Thyroid gland (tissue), 4 donors: ENCODE measurements at regions not wholly inside any gene's neighbourhood (a gene's known extent, or its start where the extent isn't known, plus 50 kb on each side); places are given as distances from the start of the nearest gene placed in this dataset.

ENCODE experiments used
- DNase-seq, 2 donors: peaks; one replicate each; pipeline ENCODE4 v3.0.0-alpha.2; 2019
- H3K27ac ChIP-seq, 3 donors: fragments of 200-600 bp; sonication (generic); 1 replicate in 2 of 3; 2 replicates in 1 of 3; pipeline ENCODE4 v1.5.1; 2016 to 2019; ENCODE audit warnings: mild to moderate bottlenecking in 1 of 3, moderate library complexity in 1 of 3
- H3K27me3 ChIP-seq: fragments of 200-600 bp; sonication (generic); one replicate; pipeline ENCODE4 v1.5.1; 2019
- H3K36me3 ChIP-seq, 2 donors: fragments of 200-600 bp; sonication (generic); one replicate each; pipeline ENCODE4 v1.5.1; 2016 to 2019
- H3K4me1 ChIP-seq, 2 donors: fragments of 200-600 bp; sonication (generic); one replicate each; pipeline ENCODE4 v1.5.1; 2017 to 2019
- H3K4me3 ChIP-seq, 3 donors: fragments of 200-600 bp; sonication (generic); replicated peaks in 1 of 3; 1 replicate in 2 of 3; 2 replicates in 1 of 3; pipeline ENCODE4 v1.5.1; 2016; ENCODE audit warnings: mild to moderate bottlenecking in 1 of 3
- H3K9me3 ChIP-seq: fragments of 200-600 bp; sonication (generic); one replicate; pipeline ENCODE4 v1.5.1; 2017
- POLR2A ChIP-seq, 2 donors: fragments of 450-650 bp; IDR thresholded peaks; one replicate each; pipeline ENCODE4 v1.6.1; 2017; ENCODE audit warnings: antibody characterized with exemption in 2 of 2, mild to moderate bottlenecking in 2 of 2, moderate library complexity in 1 of 2
- WGBS, 2 donors: methylation state at CpG; one replicate each; pipeline ENCODE4 v1.1.5; 2017; 5-methylcytosine and 5-hydroxymethylcytosine counted together
- intact Hi-C: fragments of 100-400 bp; cut with DNase I; formaldehyde crosslinking; loops from one replicate; pipeline ENCODE4 v1.15.1; 2023
- TF ChIP-seq, protein P1 (sequence below), 6 experiments: fragments of 200-600 bp in 3 of 6; fragments of 450-650 bp in 3 of 6; sonication (generic) in 3 of 6; IDR thresholded peaks; one replicate each; pipeline ENCODE4 v1.5.1; 2016 to 2019; ENCODE audit warnings: antibody characterized with exemption in 6 of 6, mild to moderate bottlenecking in 2 of 6, inconsistent platforms in 1 of 6, moderate library complexity in 1 of 6

DNA sequence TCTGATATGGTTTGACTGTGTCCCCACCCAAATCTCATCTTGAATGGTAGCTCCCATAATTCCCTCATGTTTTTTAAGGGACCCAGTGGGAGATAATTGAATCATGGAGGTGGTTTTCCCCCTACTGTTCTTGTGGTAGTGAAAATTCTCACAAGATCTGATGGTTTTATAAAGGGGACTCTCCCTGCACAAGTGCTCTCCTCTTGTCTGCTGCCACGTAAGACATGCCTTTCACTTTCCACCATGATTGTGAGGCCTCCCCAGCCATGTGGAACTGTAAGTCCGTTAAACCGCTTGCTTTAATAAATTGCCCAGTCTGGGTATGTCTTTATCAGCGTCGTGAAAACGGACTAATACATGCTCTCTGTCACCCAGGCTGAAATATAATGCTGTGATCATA lies 200.9 kb upstream of the SLIT2 start:
- WGBS, 2 donors: 95 to 98% methylated on average over 6 of the region's 6 CpGs
- intact Hi-C loops: no loop called here
- Histone ChIP-seq H3K4me3 (no peak overlapping the region), H3K27me3 (no peaks in the 10 kb centered on the region), H3K27ac (no peak overlapping the region), H3K4me1 (no peaks in the 10 kb centered on the region), H3K9me3 (no peaks in the 10 kb centered on the region), H3K36me3 (no peaks in the 10 kb centered on the region)
- no peak for TF ChIP-seq POLR2A (IDR thresholded peaks at IDR 0.05)
- TF ChIP-seq, protein P1, sequence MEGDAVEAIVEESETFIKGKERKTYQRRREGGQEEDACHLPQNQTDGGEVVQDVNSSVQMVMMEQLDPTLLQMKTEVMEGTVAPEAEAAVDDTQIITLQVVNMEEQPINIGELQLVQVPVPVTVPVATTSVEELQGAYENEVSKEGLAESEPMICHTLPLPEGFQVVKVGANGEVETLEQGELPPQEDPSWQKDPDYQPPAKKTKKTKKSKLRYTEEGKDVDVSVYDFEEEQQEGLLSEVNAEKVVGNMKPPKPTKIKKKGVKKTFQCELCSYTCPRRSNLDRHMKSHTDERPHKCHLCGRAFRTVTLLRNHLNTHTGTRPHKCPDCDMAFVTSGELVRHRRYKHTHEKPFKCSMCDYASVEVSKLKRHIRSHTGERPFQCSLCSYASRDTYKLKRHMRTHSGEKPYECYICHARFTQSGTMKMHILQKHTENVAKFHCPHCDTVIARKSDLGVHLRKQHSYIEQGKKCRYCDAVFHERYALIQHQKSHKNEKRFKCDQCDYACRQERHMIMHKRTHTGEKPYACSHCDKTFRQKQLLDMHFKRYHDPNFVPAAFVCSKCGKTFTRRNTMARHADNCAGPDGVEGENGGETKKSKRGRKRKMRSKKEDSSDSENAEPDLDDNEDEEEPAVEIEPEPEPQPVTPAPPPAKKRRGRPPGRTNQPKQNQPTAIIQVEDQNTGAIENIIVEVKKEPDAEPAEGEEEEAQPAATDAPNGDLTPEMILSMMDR (IDR thresholded peaks at IDR 0.05): no peak
- no peak for DNase-seq

DNA sequence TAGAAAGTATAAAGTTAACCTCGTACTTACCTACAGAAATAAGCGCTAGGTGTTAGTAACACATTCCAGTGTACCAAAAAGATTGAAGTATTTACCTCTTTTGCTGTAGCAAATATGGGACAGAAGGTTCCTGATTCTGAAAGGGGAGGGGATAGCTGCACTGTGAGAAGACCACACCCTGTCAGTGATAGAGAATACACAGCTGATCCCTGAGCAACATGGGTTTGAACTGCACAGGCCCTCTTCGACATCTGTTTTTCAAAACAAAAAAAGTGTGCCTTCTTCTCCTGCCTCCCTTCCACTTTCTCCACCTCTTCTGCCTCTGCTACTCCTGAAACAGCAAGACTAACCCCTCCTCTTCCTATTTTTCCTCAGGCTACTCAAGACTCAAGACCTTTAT lies 201.8 kb upstream of the SLIT2 start:
- no peak overlapping the region for H3K27ac ChIP-seq
- WGBS, 2 donors: 88 to 93% methylated on average over 3 of the region's 3 CpGs
- TF ChIP-seq, protein P1 (IDR thresholded peaks at IDR 0.05): no peak
- TF ChIP-seq POLR2A (IDR thresholded peaks at IDR 0.05): no peak
- intact Hi-C loops: no loop called here
- no peaks in the 10 kb centered on the region for H3K27me3 ChIP-seq
- no peaks in the 10 kb centered on the region for H3K9me3 ChIP-seq
- no peaks in the 10 kb centered on the region for H3K4me1 ChIP-seq
- no peak for DNase-seq
- H3K36me3 ChIP-seq: no peaks in the 10 kb centered on the region
- H3K4me3 ChIP-seq: no peak overlapping the region

DNA sequence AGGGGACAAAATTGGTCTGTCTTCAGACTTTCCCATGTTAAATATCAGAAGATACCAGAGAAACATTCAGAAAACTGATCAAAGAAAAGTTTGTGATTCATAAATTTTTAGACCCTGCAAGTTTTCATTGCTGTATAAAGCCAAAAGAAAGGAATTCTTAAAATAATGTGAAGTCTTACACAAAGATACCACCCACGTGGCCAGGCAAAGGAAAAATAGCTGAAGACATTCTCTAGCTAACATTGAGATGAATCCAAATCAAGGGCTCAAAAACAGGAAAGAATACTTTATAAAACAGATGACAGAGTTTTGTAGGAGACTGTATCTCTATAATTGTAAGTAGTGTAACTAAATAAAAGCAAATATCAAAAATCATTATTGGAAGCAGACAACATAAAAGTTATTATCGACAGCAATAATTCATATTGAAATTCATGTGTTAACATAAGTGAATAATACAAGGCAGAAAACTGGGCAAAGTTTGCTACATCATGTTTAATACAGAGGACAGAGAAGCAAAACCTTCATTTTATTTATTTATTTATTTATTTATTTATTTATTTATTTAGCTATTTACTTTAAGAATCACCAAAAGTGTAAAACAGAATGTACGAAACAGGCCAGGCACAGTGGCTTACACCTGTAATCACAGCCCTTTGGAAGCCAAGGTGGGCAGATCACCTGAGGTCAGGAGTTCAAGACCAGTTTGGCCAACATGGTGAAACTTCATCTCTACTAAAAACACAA lies 204.6 kb upstream of the SLIT2 start:
- Histone ChIP-seq H3K27ac (no peak overlapping the region), H3K36me3 (no peaks in the 10 kb centered on the region), H3K9me3 (no peaks in the 10 kb centered on the region), H3K4me3 (no peak overlapping the region), H3K27me3 (no peaks in the 10 kb centered on the region), H3K4me1 (no peaks in the 10 kb centered on the region)
- intact Hi-C loops: no loop called here
- TF ChIP-seq, protein P1 (IDR thresholded peaks at IDR 0.05): no peak
- no peak for TF ChIP-seq POLR2A (IDR thresholded peaks at IDR 0.05)
- WGBS, 2 donors: 80 to 86% methylated on average over 3 of the region's 3 CpGs
- no peak for DNase-seq

DNA sequence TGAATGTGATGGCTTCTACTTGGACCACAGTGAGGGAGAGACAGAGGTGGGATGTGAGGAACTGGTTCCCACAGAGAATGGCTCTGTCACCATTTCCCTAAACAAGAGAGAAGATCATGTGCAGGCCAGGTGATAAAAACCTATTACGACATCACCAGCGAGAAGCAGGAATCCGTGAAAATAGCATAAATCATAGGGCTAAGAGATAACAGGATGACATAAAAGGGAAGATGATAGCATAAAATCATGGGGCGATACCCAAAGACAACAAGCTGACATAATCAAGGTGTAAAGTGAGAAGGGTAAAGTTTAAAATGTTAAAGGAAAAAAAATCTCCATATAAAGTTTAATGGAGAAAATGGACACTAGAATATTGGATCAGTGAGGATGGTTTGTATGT lies 205.5 kb upstream of the SLIT2 start:
- 91 to 92% methylated on average over 4 of the region's 4 CpGs for WGBS, 2 donors
- H3K4me1 ChIP-seq: no peaks in the 10 kb centered on the region
- intact Hi-C loops: no loop called here

DNA sequence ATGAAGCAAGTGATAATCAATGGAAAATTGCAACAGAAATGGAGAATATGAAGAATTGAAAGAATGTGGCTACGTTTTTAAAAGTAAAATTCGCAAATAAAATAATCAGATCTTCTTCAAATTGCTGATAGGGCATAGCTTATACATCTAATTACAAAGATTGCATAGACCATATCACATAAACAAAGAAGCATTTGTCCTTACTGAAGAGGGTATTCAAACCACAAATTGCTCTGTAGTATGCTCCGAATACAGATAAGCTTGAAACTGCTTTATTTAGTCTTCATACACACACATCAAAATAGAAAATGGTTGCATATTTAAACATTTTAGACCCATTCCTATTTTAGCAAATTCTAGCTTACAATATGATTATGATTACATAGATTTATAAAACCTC lies 206.7 kb upstream of the SLIT2 start:
- intact Hi-C loops: no loop called here
- WGBS, 2 donors: 85 to 92% methylated on average over 3 of the region's 3 CpGs
- no peaks in the 10 kb centered on the region for H3K4me1 ChIP-seq
- DNase-seq: no peak
- H3K27me3 ChIP-seq: no peaks in the 10 kb centered on the region
- TF ChIP-seq POLR2A (IDR thresholded peaks at IDR 0.05): no peak
- TF ChIP-seq, protein P1 (IDR thresholded peaks at IDR 0.05): no peak
- no peak overlapping the region for H3K27ac ChIP-seq
- no peaks in the 10 kb centered on the region for H3K9me3 ChIP-seq
- H3K4me3 ChIP-seq: no peak overlapping the region
- no peaks in the 10 kb centered on the region for H3K36me3 ChIP-seq

More for the DNA sequence above, 205.5 kb upstream of the SLIT2 start:
- Histone ChIP-seq H3K27ac (no peak overlapping the region), H3K27me3 (no peaks in the 10 kb centered on the region), H3K36me3 (no peaks in the 10 kb centered on the region), H3K9me3 (no peaks in the 10 kb centered on the region), H3K4me3 (no peak overlapping the region)
- no peak for DNase-seq
- TF ChIP-seq, protein P1 (IDR thresholded peaks at IDR 0.05): no peak
- TF ChIP-seq POLR2A (IDR thresholded peaks at IDR 0.05): no peak
